ENCODE measurements at regions not wholly inside any gene's neighbourhood (a gene's known extent, or its start where the extent isn't known, plus 50 kb on each side); places are given as distances from the start of the nearest gene placed in this dataset.

DNA sequence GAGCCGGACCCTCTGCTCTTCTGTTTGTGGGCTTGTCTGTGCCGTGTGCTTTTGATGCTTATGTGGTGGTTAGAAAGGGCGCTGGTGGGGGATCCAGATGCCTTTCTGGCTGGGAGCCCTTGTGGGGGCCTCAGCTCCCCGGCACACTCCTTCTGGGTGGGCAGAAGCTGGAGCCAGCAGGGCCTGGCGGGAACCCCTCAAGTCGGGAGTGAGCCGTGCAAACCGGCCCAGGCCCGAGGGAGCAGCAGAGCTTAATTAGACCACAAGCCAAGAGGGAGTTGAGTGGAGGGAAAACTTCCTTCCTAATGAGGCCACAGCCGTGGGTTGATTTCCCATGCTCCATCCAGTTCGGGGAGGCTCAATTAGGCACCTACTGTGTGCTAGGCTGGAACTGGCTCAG is 76.0 kb upstream of the RNU6ATAC start:
- DNase-seq (ENCODE audit: low spot score in 2 of 2) = no peak
- Histone ChIP-seq H3K9me3 (no peaks in the 10 kb centered on the region), H3K4me1 (peaks cover 0 to 10% of the 10 kb centered on the region in 2 donors), H3K27me3 (no peaks in the 10 kb centered on the region), H3K27ac (no peak overlapping the region), H3K4me3 (no peak overlapping the region), H3K36me3 (no peaks in the 10 kb centered on the region)
- TF ChIP-seq, protein P1, sequence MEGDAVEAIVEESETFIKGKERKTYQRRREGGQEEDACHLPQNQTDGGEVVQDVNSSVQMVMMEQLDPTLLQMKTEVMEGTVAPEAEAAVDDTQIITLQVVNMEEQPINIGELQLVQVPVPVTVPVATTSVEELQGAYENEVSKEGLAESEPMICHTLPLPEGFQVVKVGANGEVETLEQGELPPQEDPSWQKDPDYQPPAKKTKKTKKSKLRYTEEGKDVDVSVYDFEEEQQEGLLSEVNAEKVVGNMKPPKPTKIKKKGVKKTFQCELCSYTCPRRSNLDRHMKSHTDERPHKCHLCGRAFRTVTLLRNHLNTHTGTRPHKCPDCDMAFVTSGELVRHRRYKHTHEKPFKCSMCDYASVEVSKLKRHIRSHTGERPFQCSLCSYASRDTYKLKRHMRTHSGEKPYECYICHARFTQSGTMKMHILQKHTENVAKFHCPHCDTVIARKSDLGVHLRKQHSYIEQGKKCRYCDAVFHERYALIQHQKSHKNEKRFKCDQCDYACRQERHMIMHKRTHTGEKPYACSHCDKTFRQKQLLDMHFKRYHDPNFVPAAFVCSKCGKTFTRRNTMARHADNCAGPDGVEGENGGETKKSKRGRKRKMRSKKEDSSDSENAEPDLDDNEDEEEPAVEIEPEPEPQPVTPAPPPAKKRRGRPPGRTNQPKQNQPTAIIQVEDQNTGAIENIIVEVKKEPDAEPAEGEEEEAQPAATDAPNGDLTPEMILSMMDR (IDR thresholded peaks at IDR 0.05) = no peak
- intact Hi-C loops (cut with DNase I) = no loop called here

DNA sequence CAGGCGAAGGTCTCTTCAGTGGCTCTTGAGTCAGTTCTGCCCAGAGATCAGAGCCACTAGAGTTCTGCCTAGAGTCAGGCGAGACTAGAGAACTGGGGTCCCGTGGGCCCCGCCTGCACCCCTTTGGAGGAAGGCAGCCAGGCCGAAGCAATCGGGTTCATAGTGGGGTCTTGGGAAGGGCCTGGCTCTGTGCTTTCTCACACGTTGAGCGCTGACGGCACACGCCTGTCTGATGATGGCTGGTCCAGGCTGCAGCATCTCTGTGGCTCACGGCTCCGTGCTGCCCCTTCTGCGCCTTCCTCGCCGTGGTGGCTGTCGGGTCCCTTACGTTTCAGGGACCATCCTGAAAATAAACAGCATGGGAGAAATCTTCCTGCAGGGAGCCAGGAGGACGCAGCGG is 78.3 kb upstream of the RNU6ATAC start:
- Histone ChIP-seq H3K36me3 (no peaks in the 10 kb centered on the region), H3K27ac (no peak overlapping the region), H3K9me3 (no peaks in the 10 kb centered on the region), H3K4me1 (no peaks in the 10 kb centered on the region), H3K27me3 (no peaks in the 10 kb centered on the region), H3K4me3 (no peak overlapping the region)
- DNase-seq (ENCODE audit: low spot score in 2 of 2) = no peak
- TF ChIP-seq, protein P1 (IDR thresholded peaks at IDR 0.05) = no peak
- intact Hi-C loops (cut with DNase I) = no loop called here

- no peak overlapping the region for H3K4me3 ChIP-seq
- no peak for DNase-seq (ENCODE audit: low spot score in 2 of 2)
- TF ChIP-seq, protein P1 (IDR thresholded peaks at IDR 0.05) = no peak
These were observed 79.6 kb upstream of the RNU6ATAC start for GRCh38 chr9:134243778-134244467.

GRCh38 chr9:134245179-134245578 is 80.8 kb upstream of the RNU6ATAC start:
- H3K9me3 ChIP-seq = peaks cover 4 to 9% of the 10 kb centered on the region in 2 donors
- no peaks in the 10 kb centered on the region for H3K27me3 ChIP-seq

More at GRCh38 chr9:134243778-134244467, 79.6 kb upstream of the RNU6ATAC start:
- Histone ChIP-seq H3K4me1 (no peaks in the 10 kb centered on the region), H3K27me3 (no peaks in the 10 kb centered on the region), H3K27ac (no peak overlapping the region), H3K36me3 (no peaks in the 10 kb centered on the region), H3K9me3 (peaks cover 3 to 9% of the 10 kb centered on the region in 2 donors)
- intact Hi-C loops (cut with DNase I) = no loop called here

DNA sequence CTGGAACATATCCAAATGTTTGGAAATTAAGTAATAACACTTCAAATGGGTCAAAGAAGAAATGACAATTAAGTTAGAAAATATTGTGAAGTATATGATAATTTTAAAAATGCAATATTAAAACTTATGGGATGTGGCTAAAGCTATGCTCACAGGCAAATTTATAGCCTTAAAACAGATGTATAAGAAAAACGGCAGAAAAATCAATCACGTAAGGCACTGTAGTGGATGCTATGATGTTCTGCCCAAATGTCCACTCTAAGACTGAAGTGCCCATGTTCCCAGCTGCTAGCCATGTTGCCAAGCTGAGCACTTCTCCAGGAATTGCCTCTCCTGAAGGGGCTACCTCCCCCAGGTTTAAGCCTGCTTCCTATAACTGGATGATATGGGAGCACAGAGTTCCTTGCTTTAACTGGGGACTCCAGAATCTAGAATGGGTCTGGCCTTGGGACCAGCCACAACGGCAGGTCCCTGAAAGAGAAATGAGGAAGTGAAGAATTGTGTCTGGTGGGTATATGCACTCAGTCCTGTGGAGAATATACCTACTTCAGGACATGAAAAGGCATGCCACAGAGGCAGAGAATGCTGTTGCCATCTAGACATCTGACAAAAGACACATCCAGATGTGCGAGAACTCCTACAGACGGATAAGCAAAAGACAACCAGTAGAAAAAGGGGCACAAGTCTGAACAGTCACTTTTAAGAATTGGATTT is 78.2 kb upstream of the RXRA start:
- no peak overlapping the region for H3K4me3 ChIP-seq
- H3K27ac ChIP-seq = no peak overlapping the region
- intact Hi-C loops (cut with DNase I) = no loop called here
- H3K27me3 ChIP-seq = no peaks in the 10 kb centered on the region
- peaks cover 4 to 9% of the 10 kb centered on the region in 2 donors for H3K9me3 ChIP-seq
- TF ChIP-seq, protein P1 (IDR thresholded peaks at IDR 0.05) = no peak
- no peaks in the 10 kb centered on the region for H3K36me3 ChIP-seq
- DNase-seq (ENCODE audit: low spot score in 2 of 2) = no peak
- H3K4me1 ChIP-seq = no peaks in the 10 kb centered on the region

More at GRCh38 chr9:134245179-134245578, 80.8 kb upstream of the RNU6ATAC start:
- intact Hi-C loops (cut with DNase I) = no loop called here
- Histone ChIP-seq H3K4me1 (no peaks in the 10 kb centered on the region), H3K36me3 (no peaks in the 10 kb centered on the region), H3K27ac (no peak overlapping the region), H3K4me3 (no peak overlapping the region)
- TF ChIP-seq, protein P1 (IDR thresholded peaks at IDR 0.05) = no peak
- no peak for DNase-seq (ENCODE audit: low spot score in 2 of 2)
